Neural progenitor cell (in vitro differentiated cells): ENCODE measurements at regions not wholly inside any gene's neighbourhood (a gene's known extent, or its start where the extent isn't known, plus 50 kb on each side); places are given as distances from the start of the nearest gene placed in this dataset.

Experiments used
- DNase-seq: peaks from one replicate; pipeline ENCODE4 v3.0.0-alpha.2; 2016; ENCODE audit warnings: low spot score
- H2AFZ ChIP-seq: fragments of 200-600 bp; sonication (generic); replicated peaks from 2 replicates; pipeline ENCODE4 v1.6.1; 2016; ENCODE audit warnings: antibody characterized with exemption
- H3F3A ChIP-seq: fragments of 200-600 bp; sonication (generic); 2 replicates; pipeline ENCODE4 v1.6.1; 2016; ENCODE audit warnings: antibody characterized with exemption, low read depth
- H3K27ac ChIP-seq: fragments of 200-600 bp; sonication (generic); 2 replicates; pipeline ENCODE4 v1.5.1; 2016; ENCODE audit warnings: mild to moderate bottlenecking
- H3K27me3 ChIP-seq: fragments of 200-600 bp; sonication (generic); 2 replicates; pipeline ENCODE4 v1.6.1; 2016; ENCODE audit warnings: mild to moderate bottlenecking, moderate library complexity
- H3K36me3 ChIP-seq: fragments of 200-600 bp; sonication (generic); 2 replicates; pipeline ENCODE4 v1.5.1; 2016
- H3K4me1 ChIP-seq: fragments of 200-600 bp; sonication (generic); 2 replicates; pipeline ENCODE4 v1.6.1; 2016; ENCODE audit warnings: mixed run types
- H3K4me2 ChIP-seq: fragments of 200-600 bp; sonication (generic); 2 replicates; pipeline ENCODE4 v1.6.1; 2016
- H3K4me3 ChIP-seq: fragments of 200-600 bp; sonication (generic); 2 replicates; pipeline ENCODE4 v1.5.1; 2016
- H3K79me2 ChIP-seq: fragments of 200-600 bp; sonication (generic); 2 replicates; pipeline ENCODE4 v1.6.1; 2016; ENCODE audit warnings: low read depth
- H3K9ac ChIP-seq: fragments of 200-600 bp; sonication (generic); 2 replicates; pipeline ENCODE4 v1.6.1; 2016
- H3K9me3 ChIP-seq: fragments of 200-600 bp; sonication (generic); 2 replicates; pipeline ENCODE4 v1.5.1; 2016; ENCODE audit warnings: low read depth
- H4K20me1 ChIP-seq: fragments of 200-600 bp; sonication (generic); 2 replicates; pipeline ENCODE4 v1.6.1; 2016; ENCODE audit warnings: low read depth
- H3K27ac Mint-ChIP-seq: 3 replicates; pipeline ENCODE4 v1.8.0; 2021; ENCODE audit warnings: mixed read lengths
- H3K27me3 Mint-ChIP-seq: 2 replicates; pipeline ENCODE4 v1.8.0; 2022; ENCODE audit warnings: low read depth, mild to moderate bottlenecking, inconsistent platforms, moderate library complexity, mixed read lengths; ENCODE audit not compliant: insufficient read depth
- H3K36me3 Mint-ChIP-seq: 3 replicates; pipeline ENCODE4 v1.8.0; 2021; ENCODE audit warnings: mixed read lengths
- H3K4me1 Mint-ChIP-seq: 3 replicates; pipeline ENCODE4 v1.8.0; 2021; ENCODE audit warnings: mixed read lengths
- H3K4me3 Mint-ChIP-seq: 3 replicates; pipeline ENCODE4 v1.8.0; 2021; ENCODE audit warnings: mild to moderate bottlenecking, moderate library complexity, mixed read lengths
- H3K9me3 Mint-ChIP-seq: 3 replicates; pipeline ENCODE4 v1.8.0; 2020; ENCODE audit warnings: mixed read lengths
- CTCF ChIP-seq: fragments of 200-600 bp; sonication (generic); IDR thresholded peaks from 2 replicates; pipeline ENCODE4 v1.5.1; 2017; ENCODE audit warnings: antibody characterized with exemption, mild to moderate bottlenecking
- EZH2 ChIP-seq: fragments of 200-600 bp; sonication (generic); IDR thresholded peaks from 2 replicates; pipeline ENCODE4 v1.6.1; 2017; ENCODE audit warnings: antibody characterized with exemption, mild to moderate bottlenecking, moderate library complexity
- EZH2phosphoT487 ChIP-seq: fragments of 200-600 bp; sonication (generic); IDR thresholded peaks from 2 replicates; pipeline ENCODE4 v1.6.1; 2017; ENCODE audit warnings: antibody characterized with exemption

GRCh38 chr17:77738751-77739531, 219.6 kb upstream of the TNRC6C start:
- Histone ChIP-seq H3K27ac (no peak overlapping the region), H3K79me2 (no peaks in the 10 kb centered on the region), H3K9ac (no peak overlapping the region), H3K9me3 (no peaks in the 10 kb centered on the region), H3K4me1 (peaks cover 80% of the 10 kb centered on the region), H2AFZ (no peak overlapping the region), H3K27me3 (no peaks in the 10 kb centered on the region), H3K4me2 (no peak overlapping the region), H3K4me3 (no peak overlapping the region), H3K36me3 (no peaks in the 10 kb centered on the region), H3F3A (peaks cover 62% of the 10 kb centered on the region), H4K20me1 (no peaks in the 10 kb centered on the region)
- TF ChIP-seq EZH2: no peak
- no peak for TF ChIP-seq EZH2phosphoT487
- no peak for TF ChIP-seq CTCF
- H3K9me3 Mint-ChIP-seq: peaks cover 16% of the 10 kb centered on the region
- H3K36me3 Mint-ChIP-seq: peaks cover 2% of the 10 kb centered on the region
- peaks cover 65% of the 10 kb centered on the region for H3K4me1 Mint-ChIP-seq
- H3K27me3 Mint-ChIP-seq: peaks cover 27% of the 10 kb centered on the region
- peak overlapping the region; percentile 48 for H3K4me3 Mint-ChIP-seq
- DNase-seq: no peak
- peak overlapping the region; percentile 79 for H3K27ac Mint-ChIP-seq

GRCh38 chr17:77740481-77740880, 218.0 kb upstream of the TNRC6C start:
- Mint-ChIP-seq H3K27me3 (peaks cover 29% of the 10 kb centered on the region), H3K27ac (no peak overlapping the region), H3K4me3 (no peak overlapping the region), H3K36me3 (peaks cover 3% of the 10 kb centered on the region), H3K9me3 (peaks cover 24% of the 10 kb centered on the region), H3K4me1 (peaks cover 61% of the 10 kb centered on the region)
- Histone ChIP-seq H3K9ac (no peak overlapping the region), H3K27ac (no peak overlapping the region), H3K79me2 (no peaks in the 10 kb centered on the region), H3K9me3 (no peaks in the 10 kb centered on the region), H2AFZ (no peak overlapping the region), H3K4me1 (peaks cover 70% of the 10 kb centered on the region), H4K20me1 (no peaks in the 10 kb centered on the region), H3K36me3 (no peaks in the 10 kb centered on the region), H3F3A (peaks cover 47% of the 10 kb centered on the region), H3K27me3 (no peaks in the 10 kb centered on the region), H3K4me3 (no peak overlapping the region), H3K4me2 (no peak overlapping the region)
- TF ChIP-seq EZH2: no peak
- no peak for TF ChIP-seq EZH2phosphoT487
- TF ChIP-seq CTCF: no peak
- DNase-seq: no peak

GRCh38 chr17:77741109-77741508, 217.4 kb upstream of the TNRC6C start:
- H3K27ac ChIP-seq: no peak overlapping the region
- peaks cover 5% of the 10 kb centered on the region for H3K36me3 Mint-ChIP-seq
- peak; percentile 61 for TF ChIP-seq CTCF
- TF ChIP-seq EZH2phosphoT487: no peak
- no peak for TF ChIP-seq EZH2
- H3K27me3 ChIP-seq: no peaks in the 10 kb centered on the region
- H3K79me2 ChIP-seq: no peaks in the 10 kb centered on the region
- peaks cover 30% of the 10 kb centered on the region for H3K9me3 Mint-ChIP-seq
- no peaks in the 10 kb centered on the region for H3K36me3 ChIP-seq
- H3K27ac Mint-ChIP-seq: peak overlapping the region; percentile 72
- H2AFZ ChIP-seq: no peak overlapping the region
- H3F3A ChIP-seq: peaks cover 41% of the 10 kb centered on the region
- no peak for DNase-seq
- peaks cover 67% of the 10 kb centered on the region for H3K4me1 ChIP-seq
- peaks cover 34% of the 10 kb centered on the region for H3K27me3 Mint-ChIP-seq
- no peak overlapping the region for H3K4me3 ChIP-seq
- no peaks in the 10 kb centered on the region for H3K9me3 ChIP-seq
- peaks cover 61% of the 10 kb centered on the region for H3K4me1 Mint-ChIP-seq
- H3K4me2 ChIP-seq: no peak overlapping the region
- no peaks in the 10 kb centered on the region for H4K20me1 ChIP-seq
- H3K4me3 Mint-ChIP-seq: no peak overlapping the region
- no peak overlapping the region for H3K9ac ChIP-seq
